A204.1 (cell line): ENCODE measurements at regions not wholly inside any gene's neighbourhood (a gene's known extent, or its start where the extent isn't known, plus 50 kb on each side); places are given as distances from the start of the nearest gene placed in this dataset.

Experiments used
- FAIRE-seq: peaks from 2 replicates; lab custom pipeline; 2012; peaks lifted over from hg19 to GRCh38; lab: Jason Lieb, UNC

DNA sequence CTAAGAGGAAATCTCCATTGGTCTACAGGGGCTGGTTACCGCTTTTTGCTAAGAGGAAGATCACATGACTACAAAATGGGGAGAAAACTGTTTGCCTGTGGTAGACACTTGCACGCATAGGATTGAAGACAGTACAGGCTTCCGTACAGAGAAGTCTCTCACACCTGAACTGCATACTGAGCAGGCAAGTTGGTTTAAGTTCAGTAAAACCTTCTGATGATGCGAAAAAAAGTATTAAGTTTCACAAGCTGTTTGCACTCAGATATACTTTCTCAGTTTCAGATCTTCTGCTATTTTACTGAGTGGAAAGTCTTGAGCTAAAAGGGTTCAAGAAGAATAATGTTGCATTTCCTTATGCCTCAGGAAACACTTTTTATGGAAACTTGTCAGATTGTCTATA lies 292.2 kb upstream of the MC4R start:
- no peak for FAIRE-seq

DNA sequence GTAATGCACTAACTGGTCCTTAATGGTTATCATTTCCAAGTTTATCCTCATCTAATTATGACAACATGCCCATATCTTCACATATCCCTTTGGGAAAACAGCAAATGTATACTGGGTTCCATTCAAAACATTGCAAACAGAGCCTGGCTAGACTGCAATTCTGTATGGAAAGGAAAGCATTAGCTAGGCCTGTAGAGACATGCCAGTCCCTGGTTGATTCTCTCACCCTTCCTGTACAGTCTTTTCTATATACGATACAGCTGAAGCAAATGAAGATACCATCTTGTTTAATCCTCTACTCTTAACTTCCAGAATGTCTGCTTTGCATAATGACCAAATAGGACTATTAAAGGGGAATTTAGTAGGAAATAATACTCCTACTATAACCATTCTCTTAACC lies 294.4 kb upstream of the MC4R start:
- FAIRE-seq, result no peak

DNA sequence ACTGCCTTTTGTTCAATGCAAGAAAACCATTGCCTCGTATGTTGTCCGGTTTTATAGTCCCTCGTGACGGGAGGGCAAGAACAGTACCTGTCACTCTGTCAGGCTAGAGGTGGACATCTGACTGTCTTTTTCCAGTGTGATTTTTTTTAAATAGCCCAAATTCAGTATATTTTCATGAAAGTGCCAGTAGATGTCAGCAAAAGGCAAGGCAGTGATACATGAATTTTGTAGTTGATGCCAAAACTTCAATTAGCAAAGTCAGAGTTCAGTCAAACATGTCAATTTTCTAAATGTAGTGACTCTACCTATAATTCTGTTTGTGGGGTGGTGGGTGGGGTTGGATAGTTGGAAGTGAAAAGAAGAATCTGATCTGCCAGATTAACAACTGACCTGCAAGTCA lies 296.0 kb upstream of the MC4R start:
- no peak for FAIRE-seq

DNA sequence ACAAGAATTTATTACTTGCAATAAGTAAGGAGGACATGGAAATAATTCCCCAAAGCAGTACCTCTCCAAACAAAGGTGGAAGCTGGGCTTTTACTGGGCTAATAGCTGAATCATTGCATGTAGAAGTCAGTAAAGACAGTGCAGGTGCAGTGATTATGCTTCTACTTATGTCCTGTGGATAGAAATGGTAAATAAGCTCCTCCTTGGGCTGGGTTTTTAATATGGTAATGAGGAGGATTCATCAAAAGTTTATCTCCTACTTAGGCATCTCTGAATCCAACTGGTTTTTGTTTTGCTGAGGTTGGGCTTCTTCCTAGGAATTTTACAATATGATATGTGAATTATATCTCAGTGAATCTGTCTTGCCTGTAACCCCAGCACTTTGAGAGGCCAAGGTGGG lies 297.4 kb upstream of the MC4R start:
- no peak for FAIRE-seq

DNA sequence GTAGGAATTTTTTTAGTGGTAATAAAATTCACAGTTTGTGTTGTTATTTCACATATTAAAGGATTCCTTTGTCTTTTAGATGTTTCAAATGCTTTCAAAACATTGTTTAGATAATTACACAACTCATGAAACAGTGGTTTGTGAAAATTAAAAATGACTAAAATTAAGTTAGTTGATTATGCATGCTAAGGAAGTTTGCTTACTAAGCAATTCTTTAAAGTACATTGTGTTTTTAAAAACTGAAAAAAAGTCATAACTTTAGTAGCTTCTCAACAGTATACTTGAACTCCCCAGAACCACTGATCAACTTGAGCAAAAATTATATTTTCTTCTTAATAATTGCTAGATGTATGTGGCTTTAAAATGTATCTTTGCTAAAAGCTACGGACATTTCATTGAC lies 298.4 kb upstream of the MC4R start:
- no peak for FAIRE-seq

GRCh38 chr18:60675126-60675525 lies 302.6 kb upstream of the MC4R start:
- no peak for FAIRE-seq

DNA sequence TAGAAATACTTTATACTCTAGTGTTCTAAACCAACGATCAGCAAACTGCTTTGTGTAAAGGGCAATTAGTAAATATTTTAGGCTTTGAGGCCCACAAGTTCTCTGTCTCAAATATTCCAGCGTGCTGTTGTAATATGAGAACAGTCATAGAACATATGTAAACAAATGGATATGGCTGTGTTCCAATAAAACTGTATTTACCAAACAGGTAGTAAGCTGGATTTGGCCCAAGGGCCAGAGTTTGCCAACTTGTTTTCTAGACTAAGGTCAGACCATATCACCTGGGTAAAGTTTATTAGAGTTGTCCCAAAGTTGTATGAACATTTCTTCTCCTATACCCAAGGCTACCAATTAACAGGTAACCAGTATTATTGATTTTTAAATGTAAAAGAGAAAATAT lies 303.2 kb upstream of the MC4R start:
- FAIRE-seq, result no peak

DNA sequence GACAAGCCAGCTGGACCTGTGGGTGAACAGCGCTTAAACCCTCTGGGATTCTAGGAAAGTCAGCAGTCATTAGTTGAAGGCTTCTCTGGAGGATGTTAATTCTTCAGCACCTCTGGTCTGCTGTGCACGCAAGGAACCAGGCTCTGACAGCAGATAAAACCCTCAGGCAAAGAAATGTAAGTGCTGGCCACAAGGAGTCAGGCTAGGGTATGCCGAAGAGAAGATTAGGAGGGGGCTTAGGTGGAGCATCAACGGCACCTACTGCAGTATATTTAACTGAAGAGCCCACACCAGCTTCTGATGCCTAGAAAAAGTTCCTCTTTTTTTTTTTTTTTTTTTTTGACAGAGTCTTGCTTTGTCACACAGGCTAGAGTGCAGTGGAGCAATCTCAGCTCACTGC lies 304.2 kb upstream of the MC4R start:
- no peak for FAIRE-seq

- peak; percentile 93 for FAIRE-seq
Observed at GRCh38 chr18:60684843-60685513, 312.4 kb upstream of the MC4R start.

- no peak for FAIRE-seq
Observed at GRCh38 chr18:60686142-60686541, 313.6 kb upstream of the MC4R start.

DNA sequence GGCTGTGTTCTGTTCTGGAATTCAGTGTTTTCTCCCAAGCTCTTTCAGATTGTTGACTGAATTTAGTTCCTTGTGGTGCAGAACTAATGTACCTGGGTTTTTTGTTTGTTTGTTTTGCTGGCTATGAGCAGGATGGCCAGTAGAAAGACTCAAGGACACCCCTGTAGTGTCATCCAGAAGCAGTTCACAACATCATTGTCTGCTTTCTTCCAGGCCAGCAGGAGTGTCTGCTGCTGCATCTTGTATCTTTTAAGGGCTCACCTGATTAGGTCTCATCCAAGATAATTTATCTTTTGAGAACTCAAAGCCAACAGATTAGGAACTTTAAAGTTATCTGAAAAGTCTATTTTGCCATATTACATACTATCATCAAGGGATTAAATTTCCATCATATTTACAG lies 318.5 kb upstream of the MC4R start:
- FAIRE-seq, result no peak

DNA sequence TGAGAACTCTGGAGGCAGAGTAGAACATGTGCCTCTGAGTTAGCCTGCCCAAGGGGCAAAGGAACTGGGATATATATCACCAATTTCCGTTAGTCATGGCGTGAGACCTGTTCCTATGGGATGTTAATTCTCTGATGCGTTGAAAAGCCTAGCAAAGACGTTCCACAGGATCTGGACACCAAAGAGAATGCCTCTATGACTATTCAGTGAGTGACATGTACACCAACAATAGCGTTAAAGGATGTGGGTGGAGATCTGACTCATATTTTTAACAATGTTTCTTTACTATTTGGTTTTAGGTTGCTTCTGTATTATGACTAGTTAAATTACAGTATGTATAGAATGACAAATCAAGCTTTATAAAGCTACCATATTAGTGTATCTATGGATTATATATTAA lies 320.9 kb upstream of the MC4R start:
- no peak for FAIRE-seq

DNA sequence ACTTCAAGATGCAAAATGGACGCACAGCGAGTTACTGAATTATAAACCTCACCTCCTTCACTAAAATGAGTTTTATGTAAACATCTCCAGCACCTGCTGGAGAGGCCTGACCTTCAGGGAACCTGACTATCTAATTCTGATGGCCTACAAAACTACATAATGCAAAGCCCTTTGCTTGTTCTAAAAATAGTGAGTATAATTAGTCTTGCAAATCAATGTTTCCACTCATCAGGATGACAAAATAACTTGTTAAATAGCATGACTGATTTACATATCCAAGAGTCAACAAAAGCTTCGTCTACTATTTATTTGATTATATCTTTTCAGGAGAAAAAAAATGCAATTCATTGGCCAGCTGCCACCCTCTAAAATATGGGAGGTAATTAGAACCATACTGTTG lies 326.3 kb upstream of the MC4R start:
- FAIRE-seq, result no peak

DNA sequence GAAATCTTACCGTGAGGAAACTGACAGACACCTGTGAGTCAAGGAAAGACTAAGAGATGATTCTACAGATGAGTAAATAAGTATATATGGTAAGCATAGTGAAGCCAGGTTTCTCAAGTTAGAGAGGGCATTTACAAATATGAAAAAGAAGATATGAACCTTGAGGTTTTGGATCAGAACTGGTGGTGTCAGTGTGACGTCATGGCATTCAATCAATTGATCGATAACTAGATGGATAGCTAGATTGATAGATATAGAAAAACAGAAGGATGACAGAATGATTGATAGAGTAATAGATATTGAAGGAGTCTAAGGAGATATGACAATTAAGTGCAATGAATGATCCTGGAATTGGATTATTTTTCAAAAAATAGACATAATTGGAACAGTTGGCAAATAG lies 350.2 kb upstream of the MC4R start:
- FAIRE-seq, result no peak

GRCh38 chr18:60732143-60732542 lies 359.6 kb upstream of the MC4R start:
- no peak for FAIRE-seq

DNA sequence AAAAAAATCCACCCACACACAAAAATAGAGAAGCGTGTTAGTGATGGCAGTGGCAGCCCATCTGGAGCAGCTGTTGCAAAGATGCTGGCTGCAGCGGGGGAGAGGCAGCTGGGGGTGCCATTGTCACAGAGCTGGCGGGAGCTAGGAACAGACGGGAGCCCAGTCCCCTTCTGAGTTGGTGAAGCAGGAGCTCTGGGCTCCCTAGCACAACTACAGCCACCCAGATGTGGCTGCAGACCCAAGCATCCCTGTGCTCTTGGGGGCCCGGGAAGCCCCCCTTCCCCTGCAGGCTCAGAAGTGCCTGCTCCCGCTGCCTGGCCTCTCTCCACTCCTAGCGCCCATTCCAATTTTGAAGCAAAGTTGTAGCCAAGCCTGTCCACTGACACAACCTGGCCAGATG lies 366.6 kb upstream of the MC4R start:
- FAIRE-seq, result no peak

DNA sequence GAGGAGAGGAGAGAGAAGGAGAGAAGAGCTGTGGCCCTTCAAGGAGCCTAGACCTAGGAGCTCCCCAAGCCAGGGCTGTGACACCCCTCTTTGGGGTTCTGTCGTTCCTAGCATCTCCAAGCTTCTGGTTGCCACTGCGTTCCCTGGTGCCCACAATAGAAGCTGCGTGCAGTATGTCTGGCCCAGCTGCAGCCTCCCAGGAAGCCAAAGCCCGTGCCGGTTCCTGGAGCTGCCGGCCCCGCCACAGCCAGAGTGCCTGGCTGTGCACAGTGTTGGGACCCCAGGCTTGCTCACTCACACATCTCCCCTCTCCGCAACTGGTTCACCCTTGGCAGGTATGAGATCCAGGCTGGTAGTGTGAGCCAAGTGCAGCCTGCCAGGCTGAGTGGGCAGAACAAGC lies 367.7 kb upstream of the MC4R start:
- FAIRE-seq, result no peak

- no peak for FAIRE-seq
Observed at GRCh38 chr18:60746491-60746890, 373.9 kb upstream of the MC4R start.

GRCh38 chr18:60746919-60747318 lies 374.3 kb upstream of the MC4R start:
- FAIRE-seq, result no peak

DNA sequence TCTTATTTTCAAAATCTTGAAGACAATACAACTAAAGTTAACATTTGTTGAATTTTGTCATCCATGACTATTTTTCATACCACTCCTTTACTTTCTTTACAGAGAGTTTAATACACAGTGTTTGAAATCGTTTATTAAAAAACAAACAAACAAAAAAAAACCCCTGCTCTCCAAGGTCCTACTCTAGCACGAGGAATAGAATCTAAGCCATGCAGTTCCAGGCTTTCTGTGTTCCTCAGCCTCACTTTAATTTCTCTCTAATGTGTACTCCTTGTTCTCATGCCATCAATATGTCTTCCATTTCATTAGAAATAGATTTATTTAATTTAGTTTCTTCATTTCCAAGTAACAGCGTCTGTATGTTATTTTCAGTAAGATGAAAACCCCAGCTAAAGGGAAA lies 381.2 kb upstream of the MC4R start:
- FAIRE-seq, result no peak

DNA sequence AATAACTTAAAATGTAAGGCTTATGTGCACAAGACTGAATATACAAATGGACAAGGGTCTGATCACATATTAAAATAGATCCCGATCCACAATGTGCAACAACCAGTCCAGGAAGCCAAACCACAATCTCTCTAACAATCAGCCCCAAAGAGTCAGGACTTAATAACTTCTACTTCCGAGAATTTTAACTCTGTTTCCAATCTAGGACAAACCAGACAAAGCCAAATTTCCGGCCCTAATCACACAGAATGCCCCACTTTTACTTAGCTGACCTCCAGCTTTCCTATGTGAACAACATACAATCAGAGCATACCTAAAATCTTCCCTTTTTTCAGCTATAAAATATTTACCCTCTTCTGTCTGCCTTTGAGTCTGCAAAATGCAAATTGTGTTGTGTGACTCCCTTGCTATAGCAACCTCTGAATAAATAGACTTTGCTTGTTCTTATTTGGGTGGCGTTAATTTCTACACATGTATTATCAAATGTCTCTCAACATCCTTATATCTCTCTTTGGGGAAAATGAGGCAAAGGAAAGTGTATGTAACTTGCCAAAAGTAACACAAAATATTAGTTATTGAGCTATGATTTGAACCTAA lies 381.9 kb upstream of the MC4R start:
- FAIRE-seq, result no peak

GRCh38 chr18:60755134-60755533 lies 382.6 kb upstream of the MC4R start:
- FAIRE-seq, result no peak

GRCh38 chr18:60775978-60776377 lies 403.4 kb upstream of the MC4R start:
- no peak for FAIRE-seq

- FAIRE-seq, result no peak
Observed at GRCh38 chr18:60784161-60784560, 411.6 kb upstream of the MC4R start.

GRCh38 chr18:60794802-60795201 lies 422.2 kb upstream of the MC4R start:
- FAIRE-seq, result no peak
